NCI-H2107 treated with DMSO at 0.1 percent for 48 hours (cell line): ENCODE measurements at regions not wholly inside any gene's neighbourhood (a gene's known extent, or its start where the extent isn't known, plus 50 kb on each side); places are given as distances from the start of the nearest gene placed in this dataset.
"Not testable (repeated sequence)": the region's sequence is repeated elsewhere in the genome, so short reads cannot be mapped to it uniquely, and the experiment has no call there.

Source experiments
- DNase-seq: peaks from one replicate; lab custom pipeline; 2025; ENCODE audit not compliant: unreplicated experiment; lab: John Stamatoyannopoulos, UW

DNA sequence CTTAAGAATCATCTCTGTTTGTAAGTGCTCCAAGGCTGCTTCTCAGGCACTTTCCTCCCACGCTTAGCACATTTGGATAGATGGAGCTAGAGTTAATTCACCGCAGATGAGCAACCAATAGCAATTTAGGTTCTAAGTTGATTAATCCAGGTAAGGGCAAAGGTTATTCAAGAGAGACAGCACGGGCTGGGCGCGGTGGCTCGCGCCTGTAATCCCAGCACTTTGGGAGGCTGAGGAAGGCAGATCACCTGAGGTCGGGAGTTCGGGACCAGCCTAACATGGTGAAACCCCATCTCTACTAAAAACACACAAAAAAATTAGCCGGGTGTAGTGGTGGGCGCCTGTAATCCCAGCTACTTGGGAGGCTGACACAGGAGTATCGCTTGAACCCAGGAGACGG is 54.5 kb upstream of the UNC13C start:
- not testable (repeated sequence) for DNase-seq

DNA sequence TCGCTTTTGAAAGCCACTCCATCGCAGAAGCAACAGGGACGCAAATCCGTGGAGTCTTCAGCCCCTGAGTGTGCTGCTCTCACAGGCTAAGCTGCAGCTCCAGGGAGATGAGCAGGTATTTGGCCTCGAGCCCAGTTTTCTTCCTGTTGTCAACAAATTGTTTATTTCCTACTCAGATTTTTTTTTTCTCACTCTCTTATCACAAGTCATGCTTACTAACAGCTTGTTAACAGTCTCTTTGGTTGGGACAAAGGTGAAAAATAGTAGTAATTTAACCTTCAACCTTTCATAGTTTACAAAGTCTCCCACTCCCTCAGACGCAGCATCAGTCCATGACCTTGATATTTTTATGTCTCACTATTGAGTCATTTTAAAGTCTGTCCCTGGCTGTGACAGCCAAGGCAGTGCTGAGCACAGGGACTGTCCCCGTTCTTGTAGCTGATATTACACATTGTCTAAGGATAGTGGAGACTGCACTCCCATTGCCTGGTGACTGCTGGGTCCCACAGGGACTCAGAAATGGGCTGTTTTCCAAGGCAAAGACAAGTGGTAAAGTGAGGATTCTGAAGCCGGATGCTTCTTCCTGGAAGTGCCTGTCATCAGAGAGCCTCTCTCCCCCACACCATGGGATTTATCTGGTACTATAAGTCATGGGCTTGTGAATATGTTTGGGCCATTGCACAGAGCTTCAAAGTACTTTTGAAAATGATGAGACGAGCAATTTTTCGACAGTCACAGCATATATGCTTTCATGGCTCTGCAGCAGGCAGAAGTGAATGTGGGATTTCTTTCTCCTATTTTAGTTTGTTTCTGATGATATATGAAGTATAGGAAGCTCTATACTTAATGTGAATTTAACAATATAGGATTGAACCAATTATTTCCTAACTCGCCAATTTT is 59.8 kb upstream of the UNC13C start:
- peak; percentile 25 for DNase-seq

DNA sequence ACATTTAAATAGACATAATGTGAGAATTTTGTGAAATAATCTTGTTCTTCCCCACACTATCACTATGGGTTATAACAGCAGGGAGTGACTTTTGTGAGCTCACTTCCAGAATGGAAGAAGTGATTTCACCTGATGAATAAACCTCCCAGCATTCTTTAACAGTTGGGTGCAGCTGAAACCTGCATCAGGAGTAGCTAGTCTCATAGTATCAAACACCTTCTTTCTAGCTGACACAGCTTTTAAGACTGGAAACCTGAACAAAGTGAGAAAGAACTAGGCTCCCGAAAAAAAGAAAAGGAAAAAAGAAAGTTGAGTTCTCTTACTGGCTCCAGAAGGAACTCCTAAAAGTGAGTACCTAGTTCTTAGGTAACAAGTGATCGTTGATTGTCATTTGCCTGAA is 61.1 kb upstream of the UNC13C start:
- no peak for DNase-seq

DNA sequence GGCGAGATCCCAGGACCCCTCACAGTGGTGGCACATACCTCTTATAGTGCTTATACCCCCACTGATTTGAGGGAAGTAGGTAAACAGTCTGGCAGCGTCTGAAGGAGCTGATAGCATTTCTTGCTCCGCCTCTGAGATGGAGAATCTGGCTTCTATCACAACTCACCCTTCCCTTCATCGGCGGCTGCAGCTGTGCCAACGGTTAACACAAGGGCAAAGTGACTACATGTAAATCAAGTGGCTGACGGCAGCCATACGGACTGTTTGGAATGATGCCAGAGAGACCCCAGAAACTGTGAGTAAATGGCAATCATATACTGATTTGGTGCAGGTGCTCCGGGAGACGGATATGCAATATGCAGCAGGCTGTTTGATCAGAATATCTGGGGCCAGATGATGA is 66.8 kb upstream of the UNC13C start:
- no peak for DNase-seq

DNA sequence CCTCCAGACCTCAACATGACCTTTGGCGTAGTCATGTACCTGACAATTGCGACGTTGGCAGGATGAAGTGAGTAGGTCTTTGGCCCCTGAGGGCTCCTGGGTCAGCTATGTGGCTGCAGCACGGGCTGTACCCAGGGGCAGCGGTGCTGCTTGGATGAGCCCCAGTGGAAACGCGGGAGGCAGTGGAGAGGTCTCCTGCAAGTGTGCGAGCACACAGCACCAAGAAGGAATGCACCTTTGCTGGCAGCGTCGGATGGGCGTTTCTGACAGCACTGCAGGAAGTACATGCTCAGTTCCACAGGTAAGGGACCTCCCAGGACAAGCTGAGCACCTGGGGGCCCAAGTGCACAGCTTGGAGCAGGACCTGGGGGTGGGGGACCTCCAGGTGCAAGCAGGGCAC is 67.4 kb upstream of the UNC13C start:
- DNase-seq = no peak

DNA sequence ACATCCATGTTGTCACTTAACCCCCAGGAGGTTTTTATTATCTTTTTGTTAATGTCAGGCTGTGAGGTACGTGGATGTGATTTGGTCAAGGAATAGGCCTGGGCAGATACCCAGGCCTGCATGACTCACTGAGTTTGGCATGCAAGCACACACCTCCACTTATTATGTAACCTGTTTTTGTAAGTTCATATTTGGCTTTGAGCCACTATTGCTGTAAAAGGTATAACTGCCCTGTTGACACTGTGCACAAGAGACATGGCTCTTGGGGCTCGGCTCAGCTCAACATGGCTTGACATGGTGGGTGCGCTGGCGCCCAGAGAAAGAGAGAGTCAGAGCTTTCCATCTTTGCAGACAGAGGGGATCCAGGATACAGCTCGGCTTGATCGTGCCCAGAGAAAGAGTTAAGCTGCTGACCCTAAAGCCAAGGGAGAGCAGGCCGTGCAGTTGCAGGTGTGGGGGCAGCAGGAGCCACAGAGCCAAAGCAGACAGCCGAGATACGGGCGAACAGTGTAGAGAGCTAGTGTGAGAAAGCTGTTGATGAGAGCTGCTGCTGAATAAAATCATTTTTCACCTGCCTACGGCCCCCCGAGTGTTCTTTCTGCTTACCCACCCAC is 67.9 kb upstream of the UNC13C start:
- DNase-seq = no peak

DNA sequence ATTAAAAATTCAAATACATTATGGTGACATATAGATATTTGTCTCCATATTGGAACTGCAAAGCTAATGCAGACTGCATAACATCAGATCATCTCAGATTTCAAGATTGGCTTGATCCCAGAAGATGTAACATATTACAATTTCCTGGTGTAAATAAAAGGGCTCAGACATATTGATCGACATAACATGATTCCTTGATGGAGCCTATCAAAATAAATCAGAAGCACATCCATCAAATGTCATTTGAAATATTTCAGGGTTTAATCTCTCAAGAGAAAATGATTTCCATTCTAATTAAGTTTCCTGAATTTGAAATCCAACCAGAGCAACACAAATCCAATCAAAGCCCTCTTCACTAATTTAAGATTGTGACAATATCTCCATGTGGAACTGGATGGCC is 75.1 kb upstream of the UNC13C start:
- DNase-seq = no peak

DNA sequence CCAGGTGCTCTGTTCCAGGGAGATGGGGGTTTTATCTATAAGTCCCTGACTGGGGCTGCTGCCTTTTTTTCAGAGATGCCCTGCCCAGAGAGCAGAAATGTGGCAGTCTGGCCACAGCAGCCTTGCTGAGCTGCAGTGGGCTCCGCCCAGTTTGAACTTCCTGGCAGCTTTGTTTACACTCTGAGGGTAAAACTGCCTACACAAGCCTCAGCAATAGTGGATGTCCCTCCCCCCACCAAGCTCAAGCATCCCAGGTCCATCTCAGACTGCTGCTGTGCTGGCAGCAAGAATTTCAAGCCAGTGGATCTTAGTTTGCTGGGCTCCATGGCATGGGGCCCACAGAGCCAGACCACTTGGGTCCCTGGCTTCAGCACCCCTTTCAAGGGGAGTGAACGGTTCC is 84.8 kb upstream of the UNC13C start:
- not testable (repeated sequence) for DNase-seq

DNA sequence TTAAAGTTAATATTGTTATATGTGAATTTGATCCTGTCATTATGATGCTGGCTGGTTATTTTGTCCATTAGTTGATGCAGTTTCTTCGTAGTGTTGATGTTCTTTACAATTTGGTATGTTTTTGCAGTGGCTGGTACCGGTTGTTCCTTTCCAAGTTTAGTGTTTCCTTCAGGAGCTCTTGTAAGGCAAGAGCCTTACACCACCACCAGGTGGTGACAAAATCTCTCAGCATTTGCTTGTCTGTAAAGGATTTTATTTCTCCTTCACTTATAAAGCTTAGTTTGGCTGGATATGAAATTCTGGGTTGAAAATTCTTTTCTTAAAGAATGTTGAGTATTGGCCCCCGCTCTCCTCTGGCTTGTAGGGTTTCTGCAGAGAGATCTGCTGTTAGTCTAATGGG is 86.4 kb upstream of the UNC13C start:
- not testable (repeated sequence) for DNase-seq

DNA sequence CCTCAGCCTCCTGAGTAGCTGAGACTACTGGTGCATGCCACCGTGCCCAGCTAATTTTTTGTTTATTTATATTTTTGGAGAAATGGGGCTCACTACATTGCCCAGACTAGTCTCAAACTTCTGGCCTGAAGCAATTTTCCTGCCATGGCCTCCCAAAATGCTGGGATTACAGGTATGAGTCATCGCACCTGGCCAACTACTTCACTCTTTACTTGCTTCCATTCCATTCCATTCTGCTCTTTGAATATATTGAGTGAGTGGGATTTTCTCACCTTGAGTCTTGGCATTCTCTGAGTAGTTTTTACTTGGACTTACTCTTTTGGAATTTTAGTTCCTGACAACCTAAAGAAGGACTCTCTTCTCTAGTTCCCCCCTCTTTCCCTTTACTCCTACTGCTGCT is 93.8 kb upstream of the UNC13C start:
- DNase-seq = no peak

DNA sequence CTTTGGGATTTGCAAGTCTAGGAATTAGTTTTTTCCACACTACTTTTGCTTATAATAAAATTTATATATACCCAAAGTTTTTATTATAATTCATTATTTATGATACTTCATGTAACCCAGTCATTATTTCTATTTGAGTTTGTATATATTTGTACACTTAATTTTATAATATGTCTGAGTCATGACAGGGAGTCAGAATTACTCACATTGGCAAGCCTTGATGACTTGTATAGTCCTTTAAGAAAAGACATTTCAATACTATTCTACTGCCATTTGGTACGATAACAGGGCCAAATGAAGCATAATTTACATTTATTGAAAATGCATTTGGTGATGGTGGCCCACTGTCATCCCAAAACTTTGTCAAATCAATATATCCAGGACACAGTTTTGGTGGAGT is 95.9 kb upstream of the UNC13C start:
- no peak for DNase-seq

DNA sequence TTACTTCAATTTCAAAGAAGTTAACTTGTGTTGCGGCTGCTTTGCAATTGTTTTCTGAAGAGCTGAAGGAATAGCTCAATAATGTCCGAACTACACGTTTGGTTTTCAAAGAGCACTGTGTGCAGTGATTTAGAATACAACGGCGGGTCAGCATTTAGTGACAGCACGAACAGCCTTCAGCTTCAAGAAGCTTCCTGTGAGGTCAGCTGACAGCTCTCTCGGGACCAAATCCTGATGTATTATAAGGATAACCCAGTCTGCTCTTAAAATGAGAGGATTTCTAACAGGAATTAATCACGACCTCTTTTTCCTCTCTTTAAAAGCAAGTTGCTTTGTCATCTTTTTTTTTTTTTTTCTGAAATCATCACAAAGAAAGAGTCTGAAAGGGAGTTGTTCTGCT is 97.9 kb upstream of the UNC13C start:
- DNase-seq = no peak

DNA sequence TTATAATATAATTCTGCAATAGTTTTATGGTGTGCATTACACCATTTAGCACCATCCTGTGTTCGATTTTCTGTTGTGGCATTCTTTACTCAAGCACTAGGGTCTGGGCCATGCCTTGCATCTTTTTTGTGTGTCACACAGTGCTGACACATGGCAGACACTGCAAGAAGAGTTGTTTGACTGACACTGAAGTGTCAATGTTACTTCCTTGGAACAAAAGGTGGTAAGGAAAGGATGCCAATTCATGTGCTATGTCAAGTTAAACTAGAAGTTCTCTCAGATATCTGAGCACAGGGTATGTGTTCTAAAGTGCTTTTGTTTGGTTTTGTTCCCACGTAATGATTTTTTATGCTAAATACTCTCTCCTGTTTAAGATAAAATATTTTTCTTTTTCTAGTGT is 102.5 kb upstream of the UNC13C start:
- no peak for DNase-seq

DNA sequence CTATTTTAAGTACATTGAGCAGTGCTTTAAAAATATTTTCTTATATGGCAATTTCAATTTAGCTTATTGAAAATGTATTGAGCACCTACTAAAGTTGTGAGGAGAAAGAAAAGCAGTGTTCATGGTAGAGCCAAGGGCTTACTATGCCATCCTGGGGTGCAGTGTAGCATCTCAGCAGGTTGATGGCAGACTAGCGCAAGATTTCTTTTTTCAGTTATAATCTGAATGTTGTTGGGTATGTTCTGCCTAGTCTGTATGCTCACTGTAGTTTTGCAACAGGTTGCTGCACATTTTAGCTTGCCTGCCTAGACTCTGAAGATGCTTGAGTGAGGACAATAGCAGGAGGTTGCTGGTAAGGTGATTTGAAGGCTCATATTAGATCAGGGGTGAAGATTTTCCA is 103.1 kb upstream of the UNC13C start:
- no peak for DNase-seq

DNA sequence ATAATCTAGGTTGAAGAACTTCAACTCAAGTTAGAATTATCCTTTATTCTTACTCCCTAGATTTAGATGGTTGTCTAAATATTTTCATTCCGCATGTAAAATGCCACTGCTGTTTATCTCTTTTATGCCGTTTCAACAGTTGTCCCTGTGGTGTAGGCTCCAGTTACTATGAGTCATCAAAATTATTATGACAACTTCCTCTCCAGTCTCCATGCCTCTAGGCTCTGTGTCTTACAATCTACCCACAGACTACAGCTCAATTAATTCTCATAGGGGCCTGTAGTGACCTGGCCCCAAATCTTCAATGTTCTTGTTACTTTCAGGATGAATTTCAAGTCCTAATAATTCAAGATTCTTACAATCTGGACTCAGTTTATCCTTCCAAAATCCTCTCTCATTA is 105.8 kb upstream of the UNC13C start:
- DNase-seq = no peak

DNA sequence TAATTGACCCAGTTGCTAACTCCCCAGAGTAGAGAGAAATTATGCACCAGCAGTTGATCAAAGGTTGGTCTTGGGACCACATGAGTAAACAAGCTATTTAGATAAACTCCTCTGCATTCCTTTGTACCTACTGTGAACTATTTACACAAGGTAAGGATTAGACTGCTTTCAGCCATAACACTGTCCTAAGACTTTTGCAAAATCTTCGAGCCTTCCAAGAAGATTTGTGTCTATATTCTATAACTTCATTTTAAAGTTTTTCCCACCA is 108.5 kb upstream of the UNC13C start:
- DNase-seq = no peak

DNA sequence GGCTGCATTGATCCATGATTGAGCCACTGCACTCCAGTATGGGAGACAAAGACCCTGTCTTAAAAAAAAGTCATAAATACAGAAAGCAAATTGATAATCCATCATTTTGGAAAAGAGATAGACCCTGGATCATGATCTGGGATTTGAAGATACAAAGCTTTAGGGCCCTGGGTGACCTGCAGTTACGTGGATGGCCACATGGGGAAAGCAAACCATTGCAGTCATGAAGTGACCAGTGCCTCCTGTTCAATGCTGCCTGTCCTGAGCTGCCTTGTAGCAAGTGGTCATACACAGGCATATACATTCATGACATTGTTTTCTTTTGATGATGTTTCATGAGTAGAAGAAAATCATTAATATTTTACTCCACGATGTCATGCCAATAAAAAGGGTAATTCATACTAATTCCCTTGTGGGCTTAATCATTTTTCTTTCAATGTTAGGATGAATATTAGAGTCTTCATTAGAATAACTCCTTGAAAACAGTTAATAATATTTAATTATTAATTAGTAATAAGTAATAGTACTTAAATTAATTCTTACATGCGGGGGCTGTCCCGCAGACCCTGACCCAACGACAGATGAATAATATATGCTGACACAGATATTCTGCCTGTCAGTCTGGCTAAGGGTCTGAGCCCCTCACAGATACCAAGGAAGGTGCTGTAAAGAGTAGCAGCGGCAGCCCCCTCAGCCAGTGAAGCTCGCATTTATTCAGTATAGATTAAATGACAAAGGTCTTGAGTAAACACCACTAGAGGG is 109.0 kb upstream of the UNC13C start:
- no peak for DNase-seq

DNA sequence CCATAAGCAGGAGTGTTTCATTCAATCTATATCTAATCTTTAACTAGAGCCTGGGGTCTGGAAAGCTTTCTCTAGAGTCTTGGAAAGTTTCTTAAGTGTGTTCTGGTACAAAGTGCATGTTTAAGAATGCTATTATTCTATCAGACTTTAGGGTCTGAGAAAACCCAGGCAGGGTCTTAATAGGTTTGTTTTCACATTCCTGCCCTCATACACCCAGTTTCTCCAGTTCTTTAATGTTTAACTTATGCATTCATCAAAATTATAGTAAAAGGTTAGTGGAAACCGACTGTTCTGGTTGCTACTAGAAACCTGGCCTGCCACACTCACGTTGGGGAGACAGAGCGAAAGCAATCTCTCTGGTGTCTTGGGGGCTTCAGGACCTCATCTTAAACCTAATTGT is 102.9 kb upstream of the WDR72 start:
- no peak for DNase-seq

DNA sequence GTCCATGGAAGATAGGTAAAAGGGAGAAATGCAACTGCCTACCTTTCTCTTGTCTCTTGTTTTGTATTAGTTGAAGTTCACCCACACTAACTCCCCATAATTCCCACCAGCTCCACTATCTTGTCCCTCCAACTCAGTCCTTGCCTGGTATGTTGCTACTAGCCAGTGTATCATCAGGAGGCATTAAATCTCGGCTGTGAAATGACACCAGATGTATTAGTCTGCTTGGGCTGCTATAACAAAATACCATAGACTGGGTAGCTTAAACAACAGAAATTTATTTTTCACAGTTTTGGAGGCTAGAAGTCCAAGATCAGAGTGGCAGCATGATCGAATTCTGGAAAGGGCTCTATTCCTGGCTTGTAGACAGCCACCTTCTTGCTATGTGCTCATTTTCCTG is 102.3 kb upstream of the WDR72 start:
- no peak for DNase-seq

DNA sequence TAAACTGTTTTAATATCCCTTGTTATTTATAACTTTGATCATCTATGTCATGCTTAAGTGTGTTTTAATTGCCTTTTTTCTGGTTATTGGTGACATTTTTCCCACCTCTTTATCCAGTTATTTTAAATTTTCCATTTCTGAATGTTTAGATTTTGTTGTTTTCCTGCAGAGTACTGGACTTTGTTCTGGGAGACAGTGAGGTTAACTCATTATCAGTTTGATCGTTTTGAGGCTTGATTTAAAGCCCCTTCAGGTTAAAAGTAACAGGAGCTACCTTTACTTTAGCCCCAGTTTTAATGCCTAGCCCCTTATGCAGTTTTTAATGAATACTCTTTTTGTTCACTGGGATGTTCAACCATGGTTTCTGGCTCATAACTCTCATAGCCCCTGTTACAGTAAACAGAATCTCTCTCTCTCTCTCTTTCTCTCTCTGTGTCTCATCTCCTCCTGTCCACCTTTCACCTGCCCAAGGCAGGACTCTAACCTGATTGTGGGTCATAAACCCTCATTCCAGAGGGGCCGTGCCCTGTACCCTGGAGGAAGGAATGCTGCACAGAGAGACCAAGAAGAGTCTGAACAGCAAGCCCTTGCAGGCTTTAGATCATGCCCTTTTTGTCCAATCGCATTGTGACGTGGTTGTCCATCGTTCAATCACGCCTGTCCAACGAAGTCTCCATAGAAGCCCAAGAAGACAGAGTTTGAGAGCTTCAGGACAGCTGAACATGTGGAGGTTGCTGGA is 91.8 kb upstream of the WDR72 start:
- no peak for DNase-seq

DNA sequence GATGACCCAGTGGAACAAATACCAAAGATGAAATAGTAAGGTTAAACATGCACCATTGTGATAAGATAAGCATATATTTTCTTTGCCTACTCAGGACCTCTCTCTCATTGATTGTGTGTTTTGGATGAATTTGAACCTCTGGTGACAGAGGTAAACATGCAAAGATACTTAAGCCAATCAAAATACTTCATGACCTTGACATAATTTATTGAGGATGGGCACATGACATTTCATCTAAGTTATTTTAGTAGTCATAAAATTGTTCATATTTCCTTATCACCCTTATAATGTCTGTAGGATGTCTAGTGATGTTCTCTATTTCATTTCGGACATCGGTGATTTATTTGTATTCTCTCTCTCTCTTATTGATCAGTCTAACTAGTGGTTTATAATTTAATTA is 88.3 kb upstream of the WDR72 start:
- DNase-seq = no peak

DNA sequence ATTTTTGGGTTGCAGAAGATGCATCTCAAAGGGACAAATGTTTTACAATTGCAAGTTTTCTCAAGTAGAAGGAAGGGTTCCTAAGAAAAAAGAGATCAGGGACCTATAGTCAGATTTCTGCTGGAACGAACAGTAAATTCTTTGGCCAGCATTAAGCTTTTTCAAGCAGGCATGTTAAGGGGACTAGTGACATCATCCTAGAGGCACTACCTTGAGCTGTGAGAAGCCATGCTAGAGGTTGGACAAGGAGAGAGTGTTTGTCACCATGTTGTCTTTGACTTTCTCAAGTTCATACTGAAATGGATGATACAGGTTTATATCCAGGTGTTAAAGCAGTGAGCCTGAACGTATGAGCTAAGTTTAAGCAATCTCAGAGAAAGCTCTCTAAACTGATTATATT is 85.2 kb upstream of the WDR72 start:
- DNase-seq = no peak
